ENCODE measurements at regions not wholly inside any gene's neighbourhood (a gene's known extent, or its start where the extent isn't known, plus 50 kb on each side); places are given as distances from the start of the nearest gene placed in this dataset.

DNA sequence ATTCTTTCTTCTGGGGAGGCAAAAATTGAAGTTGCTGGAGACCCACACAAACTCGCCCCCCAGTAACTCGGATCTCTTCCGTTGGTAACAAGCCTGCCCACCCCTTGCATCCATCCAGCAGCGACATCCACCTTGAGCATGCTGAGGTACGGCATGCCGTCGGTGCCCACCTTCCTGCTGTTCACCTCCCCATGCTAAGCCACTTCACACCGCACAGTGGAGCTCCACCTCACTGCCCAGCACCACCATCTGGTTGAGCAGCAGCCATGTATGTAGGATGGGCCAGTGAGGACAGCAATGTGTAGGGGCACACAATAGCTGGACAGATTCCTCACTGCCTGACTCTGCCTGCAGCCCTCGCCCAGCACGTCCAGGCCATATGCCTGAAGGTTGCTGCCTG lies 138.1 kb upstream of the ZNF92 start:
- Histone ChIP-seq H3K27ac (replicated peaks) (no peak overlapping the region), H3K36me3 (no peaks in the 10 kb centered on the region), H3K27me3 (ENCODE audit: low read depth) (peaks cover 48% of the 10 kb centered on the region), H3K9me3 (replicated peaks) (no peaks in the 10 kb centered on the region), H3K4me1 (peaks cover 12% of the 10 kb centered on the region), H3K4me3 (no peak overlapping the region)
- intact Hi-C loops (cut with micrococcal nuclease), result no loop called here
- DNase-seq, result no peak
- TF ChIP-seq, protein P1, sequence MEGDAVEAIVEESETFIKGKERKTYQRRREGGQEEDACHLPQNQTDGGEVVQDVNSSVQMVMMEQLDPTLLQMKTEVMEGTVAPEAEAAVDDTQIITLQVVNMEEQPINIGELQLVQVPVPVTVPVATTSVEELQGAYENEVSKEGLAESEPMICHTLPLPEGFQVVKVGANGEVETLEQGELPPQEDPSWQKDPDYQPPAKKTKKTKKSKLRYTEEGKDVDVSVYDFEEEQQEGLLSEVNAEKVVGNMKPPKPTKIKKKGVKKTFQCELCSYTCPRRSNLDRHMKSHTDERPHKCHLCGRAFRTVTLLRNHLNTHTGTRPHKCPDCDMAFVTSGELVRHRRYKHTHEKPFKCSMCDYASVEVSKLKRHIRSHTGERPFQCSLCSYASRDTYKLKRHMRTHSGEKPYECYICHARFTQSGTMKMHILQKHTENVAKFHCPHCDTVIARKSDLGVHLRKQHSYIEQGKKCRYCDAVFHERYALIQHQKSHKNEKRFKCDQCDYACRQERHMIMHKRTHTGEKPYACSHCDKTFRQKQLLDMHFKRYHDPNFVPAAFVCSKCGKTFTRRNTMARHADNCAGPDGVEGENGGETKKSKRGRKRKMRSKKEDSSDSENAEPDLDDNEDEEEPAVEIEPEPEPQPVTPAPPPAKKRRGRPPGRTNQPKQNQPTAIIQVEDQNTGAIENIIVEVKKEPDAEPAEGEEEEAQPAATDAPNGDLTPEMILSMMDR (IDR thresholded peaks at IDR 0.05; ENCODE audit: borderline replicate concordance), result no peak

DNA sequence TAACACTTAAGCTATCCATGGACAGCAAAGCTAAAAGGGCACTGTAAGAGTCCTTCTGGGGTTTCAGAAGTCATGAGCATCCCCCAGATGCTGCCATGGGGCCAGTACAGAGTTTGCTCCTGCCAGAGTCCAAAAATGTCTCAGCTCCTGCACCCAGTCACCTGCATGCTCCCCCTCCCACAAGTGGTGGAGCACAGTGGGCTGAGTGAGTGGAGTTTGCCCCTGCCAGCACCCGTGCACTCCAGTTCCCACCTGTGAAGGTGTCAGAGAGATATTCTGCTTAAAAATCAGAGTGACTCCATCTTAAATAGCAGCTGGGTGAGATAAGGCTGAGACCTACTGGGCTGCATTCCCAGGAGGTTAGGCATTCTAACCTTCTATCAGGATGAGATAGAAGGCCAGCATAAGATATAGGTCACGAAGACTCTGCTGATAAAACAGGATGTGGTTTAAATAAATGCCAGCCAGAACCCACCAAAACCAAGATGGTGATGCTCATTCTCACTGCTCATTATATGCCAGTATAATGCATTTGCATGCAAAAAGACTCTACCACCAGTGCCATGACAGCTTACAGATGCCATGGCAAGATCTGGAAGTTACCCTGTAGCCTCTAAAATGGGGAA lies 140.1 kb upstream of the ZNF92 start:
- H3K27me3 ChIP-seq (ENCODE audit: low read depth), result peaks cover 30% of the 10 kb centered on the region
- no peaks in the 10 kb centered on the region for H3K9me3 ChIP-seq (replicated peaks)
- no peak for DNase-seq
- no peak overlapping the region for H3K4me3 ChIP-seq
- H3K4me1 ChIP-seq, result no peaks in the 10 kb centered on the region
- no peaks in the 10 kb centered on the region for H3K36me3 ChIP-seq
- intact Hi-C loops (cut with micrococcal nuclease), result no loop called here
- no peak overlapping the region for H3K27ac ChIP-seq (replicated peaks)
- TF ChIP-seq, protein P1 (IDR thresholded peaks at IDR 0.05; ENCODE audit: borderline replicate concordance), result no peak

DNA sequence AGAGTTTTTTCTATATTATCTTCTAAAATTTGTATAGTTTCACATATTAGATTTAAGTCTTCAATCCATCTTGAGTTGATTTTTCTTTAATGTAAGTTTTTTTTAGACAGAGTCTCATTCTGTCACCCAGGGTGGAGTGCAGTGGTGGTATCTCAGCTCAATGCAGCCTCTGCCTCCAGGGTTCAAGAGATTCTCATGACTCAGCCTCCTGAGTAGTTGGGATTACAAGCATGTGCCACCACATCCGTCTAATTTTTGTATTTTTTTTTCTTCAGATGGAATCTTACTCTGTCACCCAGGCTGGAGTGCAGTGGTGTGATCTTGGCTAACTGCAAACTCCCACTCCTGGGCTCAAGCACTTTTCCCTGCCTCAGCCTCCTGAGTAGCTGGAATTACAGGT lies 143.4 kb upstream of the ZNF92 start:
- DNase-seq, result no peak
- TF ChIP-seq, protein P1 (IDR thresholded peaks at IDR 0.05; ENCODE audit: borderline replicate concordance), result no peak
- intact Hi-C loops (cut with micrococcal nuclease), result no loop called here
- H3K27me3 ChIP-seq (ENCODE audit: low read depth), result peaks cover 4% of the 10 kb centered on the region
- H3K4me3 ChIP-seq, result no peak overlapping the region
- H3K4me1 ChIP-seq, result no peaks in the 10 kb centered on the region
- H3K27ac ChIP-seq (replicated peaks), result no peak overlapping the region
- H3K9me3 ChIP-seq (replicated peaks), result no peaks in the 10 kb centered on the region
- no peaks in the 10 kb centered on the region for H3K36me3 ChIP-seq

DNA sequence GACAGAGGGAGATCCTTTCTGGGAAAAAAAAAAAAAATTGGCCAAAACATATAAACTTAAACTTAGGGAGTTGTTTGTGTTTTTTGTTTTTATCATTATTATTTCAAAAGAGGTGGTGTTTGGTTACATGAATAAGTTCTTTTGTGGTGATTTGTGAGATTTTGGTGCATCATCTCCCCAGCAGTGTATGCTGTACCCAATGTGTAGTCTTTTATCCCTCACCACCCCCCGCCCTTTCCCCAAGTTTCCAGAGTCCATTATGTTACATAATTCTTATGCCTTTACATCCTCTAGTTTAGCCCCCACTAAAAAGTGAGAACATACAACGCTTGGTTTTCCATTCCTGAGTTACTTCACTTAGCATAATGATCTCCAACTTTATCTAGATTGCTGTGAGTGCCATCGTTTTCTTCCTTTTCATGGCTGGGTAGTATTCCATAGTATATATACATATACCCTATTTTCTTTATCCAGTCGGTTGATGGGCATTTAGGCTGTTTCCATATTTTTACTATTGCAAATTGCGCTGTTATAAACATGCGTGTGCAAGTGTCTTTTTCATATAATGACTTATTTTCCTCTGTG lies 148.1 kb upstream of the ZNF92 start:
- DNase-seq, result no peak
- H3K9me3 ChIP-seq (replicated peaks), result no peaks in the 10 kb centered on the region
- H3K4me1 ChIP-seq, result no peaks in the 10 kb centered on the region
- TF ChIP-seq, protein P1 (IDR thresholded peaks at IDR 0.05; ENCODE audit: borderline replicate concordance), result no peak
- no peaks in the 10 kb centered on the region for H3K27me3 ChIP-seq (ENCODE audit: low read depth)
- no peaks in the 10 kb centered on the region for H3K36me3 ChIP-seq
- H3K4me3 ChIP-seq, result no peak overlapping the region
- H3K27ac ChIP-seq (replicated peaks), result no peak overlapping the region
- intact Hi-C loops (cut with micrococcal nuclease), result no loop called here

DNA sequence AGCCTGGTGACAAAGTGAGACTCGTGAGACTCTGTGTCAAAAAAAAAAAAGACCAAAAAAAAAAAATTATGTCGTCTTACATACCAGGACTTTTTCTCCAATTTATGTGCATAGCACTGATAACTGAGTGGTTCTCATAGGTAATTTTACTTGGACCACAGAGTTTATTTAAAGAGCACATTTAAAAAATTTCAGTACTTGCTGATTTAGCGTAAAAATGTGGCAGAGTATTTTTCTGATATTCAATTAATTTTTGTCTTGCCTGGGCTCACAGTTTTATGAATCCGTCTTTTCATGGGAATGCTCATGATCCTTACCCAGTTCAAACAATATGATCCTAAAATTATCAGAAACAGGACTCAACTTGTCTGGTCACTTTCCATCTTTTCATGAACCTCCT lies 151.0 kb upstream of the ZNF92 start:
- intact Hi-C loops (cut with micrococcal nuclease), result no loop called here
- Histone ChIP-seq H3K9me3 (replicated peaks) (no peaks in the 10 kb centered on the region), H3K4me3 (no peak overlapping the region), H3K36me3 (no peaks in the 10 kb centered on the region), H3K27me3 (ENCODE audit: low read depth) (no peaks in the 10 kb centered on the region), H3K4me1 (no peaks in the 10 kb centered on the region), H3K27ac (replicated peaks) (no peak overlapping the region)
- no peak for DNase-seq
- TF ChIP-seq, protein P1 (IDR thresholded peaks at IDR 0.05; ENCODE audit: borderline replicate concordance), result no peak
